Endothelial cell (in vitro differentiated cells): ENCODE measurements at regions not wholly inside any gene's neighbourhood (a gene's known extent, or its start where the extent isn't known, plus 50 kb on each side); places are given as distances from the start of the nearest gene placed in this dataset.

Experiments used
- DNase-seq: peaks from one replicate; pipeline ENCODE4 v3.0.0; 2021; ENCODE audit warnings: low spot score
- H3K27ac Mint-ChIP-seq: one replicate; pipeline ENCODE4 v1.8.0; 2021; ENCODE audit warnings: mixed read lengths, inconsistent platforms; ENCODE audit not compliant: unreplicated experiment
- H3K27me3 Mint-ChIP-seq: one replicate; pipeline ENCODE4 v1.8.0; 2021; ENCODE audit warnings: mild to moderate bottlenecking, moderate library complexity, mixed read lengths, inconsistent platforms; ENCODE audit not compliant: unreplicated experiment
- H3K36me3 Mint-ChIP-seq: one replicate; pipeline ENCODE4 v1.8.0; 2021; ENCODE audit warnings: mild to moderate bottlenecking, low read depth, mixed read lengths, inconsistent platforms; ENCODE audit not compliant: unreplicated experiment
- H3K4me1 Mint-ChIP-seq: one replicate; pipeline ENCODE4 v1.8.0; 2021; ENCODE audit warnings: mild to moderate bottlenecking, mixed read lengths, inconsistent platforms; ENCODE audit not compliant: unreplicated experiment
- H3K4me3 Mint-ChIP-seq: one replicate; pipeline ENCODE4 v1.8.0; 2021; ENCODE audit warnings: mild to moderate bottlenecking, mixed read lengths, inconsistent platforms; ENCODE audit not compliant: unreplicated experiment
- H3K9me3 Mint-ChIP-seq: one replicate; pipeline ENCODE4 v1.8.0; 2021; ENCODE audit warnings: mixed read lengths, inconsistent platforms; ENCODE audit not compliant: unreplicated experiment
- CTCF ChIP-seq: fragments of 200-600 bp; sonication (generic); IDR thresholded peaks from one replicate; pipeline ENCODE4 v1.5.0; 2021; ENCODE audit warnings: antibody characterized with exemption; ENCODE audit not compliant: unreplicated experiment

- H3K4me3 Mint-ChIP-seq: no peak overlapping the region
- no peaks in the 10 kb centered on the region for H3K27me3 Mint-ChIP-seq
- H3K9me3 Mint-ChIP-seq: no peaks in the 10 kb centered on the region
- no peak for TF ChIP-seq CTCF
- no peaks in the 10 kb centered on the region for H3K36me3 Mint-ChIP-seq
- no peak overlapping the region for H3K27ac Mint-ChIP-seq
- no peak for DNase-seq
- peaks cover 2% of the 10 kb centered on the region for H3K4me1 Mint-ChIP-seq
Measured at GRCh38 chr10:62746951-62747729, 57.4 kb upstream of the ADO start.

GRCh38 chr10:62748386-62748785 lies 56.1 kb upstream of the ADO start:
- peaks cover 2% of the 10 kb centered on the region for H3K4me1 Mint-ChIP-seq
- H3K27me3 Mint-ChIP-seq: no peaks in the 10 kb centered on the region
- H3K9me3 Mint-ChIP-seq: no peaks in the 10 kb centered on the region
- no peak overlapping the region for H3K4me3 Mint-ChIP-seq
- no peak for DNase-seq
- H3K36me3 Mint-ChIP-seq: no peaks in the 10 kb centered on the region
- no peak overlapping the region for H3K27ac Mint-ChIP-seq
- no peak for TF ChIP-seq CTCF

- H3K27ac Mint-ChIP-seq: no peak overlapping the region
- TF ChIP-seq CTCF: no peak
Measured at GRCh38 chr10:62749093-62749683, 55.3 kb upstream of the ADO start.

More at GRCh38 chr10:62749093-62749683, 55.3 kb upstream of the ADO start:
- Mint-ChIP-seq H3K36me3 (no peaks in the 10 kb centered on the region), H3K27me3 (no peaks in the 10 kb centered on the region), H3K4me1 (peaks cover 2% of the 10 kb centered on the region), H3K9me3 (no peaks in the 10 kb centered on the region), H3K4me3 (no peak overlapping the region)
- no peak for DNase-seq
